GM12875 (cell line): ENCODE measurements at regions not wholly inside any gene's neighbourhood (a gene's known extent, or its start where the extent isn't known, plus 50 kb on each side); places are given as distances from the start of the nearest gene placed in this dataset.

Experiments used
- H3K4me3 ChIP-seq: one replicate; pipeline ENCODE4 v1.5.1; 2011; ENCODE audit warnings: low read depth, low read length, control low read depth
- TF ChIP-seq, protein P1 (sequence below): IDR thresholded peaks from 2 replicates; pipeline ENCODE4 v1.5.1; 2011; ENCODE audit warnings: low read depth, mild to moderate bottlenecking, control low read depth, inconsistent platforms, low read length, moderate library complexity, borderline replicate concordance; ENCODE audit not compliant: insufficient read depth

DNA sequence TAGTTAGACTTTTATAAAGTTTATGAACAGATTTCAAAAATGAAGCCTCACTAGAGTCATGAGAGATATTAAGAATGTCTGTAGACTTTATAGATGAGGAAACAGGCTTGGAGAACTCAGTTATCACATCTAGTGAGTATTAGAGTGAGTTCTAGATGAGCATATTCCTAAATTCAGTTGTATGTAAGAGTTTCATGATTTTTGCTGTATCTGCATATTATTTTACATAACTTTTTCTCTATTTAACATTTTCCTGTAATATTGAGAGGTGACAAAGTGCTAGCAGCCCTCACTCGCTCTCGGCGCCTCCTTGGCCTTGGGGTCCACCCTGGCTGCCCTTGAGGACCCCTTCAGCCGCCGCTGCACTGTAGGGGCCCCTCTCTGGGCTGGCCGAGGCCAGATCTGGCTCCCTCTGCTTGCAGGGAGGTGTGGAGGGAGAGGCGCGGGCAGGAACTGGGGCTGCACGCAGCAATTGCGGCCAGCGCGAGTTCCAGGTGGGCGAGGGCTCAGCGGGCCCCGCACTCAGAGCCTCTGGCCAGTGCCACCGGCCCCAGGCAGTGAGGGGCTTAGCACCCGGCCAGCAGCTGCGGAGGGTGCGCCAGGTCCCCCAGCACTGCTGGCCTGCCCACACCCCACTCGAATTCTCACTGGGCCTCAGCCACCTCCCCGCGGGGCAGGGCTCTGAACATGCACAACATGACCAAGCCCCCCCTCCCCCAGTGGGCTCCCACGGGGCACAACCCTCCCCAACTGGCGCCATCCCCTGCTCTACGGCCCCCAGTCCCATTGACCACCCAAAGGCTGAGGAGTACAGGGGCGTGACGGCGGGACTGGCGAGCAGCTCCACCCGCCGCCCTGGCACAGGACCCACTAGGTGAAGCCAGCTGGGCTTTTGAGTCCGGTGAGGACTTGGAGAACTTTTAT lies 182.1 kb downstream of the TLE1 start:
- TF ChIP-seq, protein P1, sequence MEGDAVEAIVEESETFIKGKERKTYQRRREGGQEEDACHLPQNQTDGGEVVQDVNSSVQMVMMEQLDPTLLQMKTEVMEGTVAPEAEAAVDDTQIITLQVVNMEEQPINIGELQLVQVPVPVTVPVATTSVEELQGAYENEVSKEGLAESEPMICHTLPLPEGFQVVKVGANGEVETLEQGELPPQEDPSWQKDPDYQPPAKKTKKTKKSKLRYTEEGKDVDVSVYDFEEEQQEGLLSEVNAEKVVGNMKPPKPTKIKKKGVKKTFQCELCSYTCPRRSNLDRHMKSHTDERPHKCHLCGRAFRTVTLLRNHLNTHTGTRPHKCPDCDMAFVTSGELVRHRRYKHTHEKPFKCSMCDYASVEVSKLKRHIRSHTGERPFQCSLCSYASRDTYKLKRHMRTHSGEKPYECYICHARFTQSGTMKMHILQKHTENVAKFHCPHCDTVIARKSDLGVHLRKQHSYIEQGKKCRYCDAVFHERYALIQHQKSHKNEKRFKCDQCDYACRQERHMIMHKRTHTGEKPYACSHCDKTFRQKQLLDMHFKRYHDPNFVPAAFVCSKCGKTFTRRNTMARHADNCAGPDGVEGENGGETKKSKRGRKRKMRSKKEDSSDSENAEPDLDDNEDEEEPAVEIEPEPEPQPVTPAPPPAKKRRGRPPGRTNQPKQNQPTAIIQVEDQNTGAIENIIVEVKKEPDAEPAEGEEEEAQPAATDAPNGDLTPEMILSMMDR = no peak

DNA sequence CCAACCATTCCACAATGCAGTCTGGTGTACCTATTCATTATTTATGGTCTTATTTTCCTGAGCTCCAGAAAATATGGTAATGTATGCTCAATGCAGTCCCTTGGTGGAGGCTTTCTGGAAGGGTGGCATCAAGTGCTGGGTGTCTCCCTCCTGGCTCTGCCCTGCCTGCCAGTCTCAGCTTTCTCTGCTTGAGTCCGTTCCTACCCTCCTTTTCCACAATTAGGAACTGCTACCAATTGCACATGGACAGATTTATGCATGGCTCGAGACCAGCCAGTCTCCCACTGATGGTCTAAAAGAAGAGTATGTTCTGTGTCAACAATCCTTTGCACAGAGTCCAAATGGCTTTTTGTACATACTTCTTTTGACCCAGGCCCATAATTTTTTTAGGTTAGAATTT lies 189.8 kb downstream of the TLE1 start:
- TF ChIP-seq, protein P1 = no peak
- no peak overlapping the region for H3K4me3 ChIP-seq

More for the DNA sequence above, 182.1 kb downstream of the TLE1 start:
- no peak overlapping the region for H3K4me3 ChIP-seq

DNA sequence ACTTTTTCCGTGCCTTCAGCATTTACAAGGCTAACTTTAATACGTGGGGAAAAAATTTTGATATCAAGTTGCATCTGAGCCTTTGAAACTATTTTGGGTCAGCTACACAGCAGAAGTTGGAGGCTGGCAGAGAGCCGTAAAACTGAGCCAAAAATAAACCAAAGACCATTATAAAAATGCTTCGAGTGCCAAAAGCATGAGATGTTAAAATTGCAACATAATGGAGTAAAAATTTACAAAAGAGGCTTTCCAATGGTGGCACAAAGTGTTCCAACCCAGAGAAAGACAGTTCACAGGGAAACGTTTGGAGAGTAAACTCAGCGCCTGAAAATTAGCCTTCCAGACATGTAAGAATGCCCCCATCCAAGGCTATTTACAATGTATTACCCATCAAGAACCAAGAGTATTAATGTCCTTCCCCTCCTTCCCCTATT lies 190.3 kb downstream of the TLE1 start:
- H3K4me3 ChIP-seq = no peak overlapping the region

DNA sequence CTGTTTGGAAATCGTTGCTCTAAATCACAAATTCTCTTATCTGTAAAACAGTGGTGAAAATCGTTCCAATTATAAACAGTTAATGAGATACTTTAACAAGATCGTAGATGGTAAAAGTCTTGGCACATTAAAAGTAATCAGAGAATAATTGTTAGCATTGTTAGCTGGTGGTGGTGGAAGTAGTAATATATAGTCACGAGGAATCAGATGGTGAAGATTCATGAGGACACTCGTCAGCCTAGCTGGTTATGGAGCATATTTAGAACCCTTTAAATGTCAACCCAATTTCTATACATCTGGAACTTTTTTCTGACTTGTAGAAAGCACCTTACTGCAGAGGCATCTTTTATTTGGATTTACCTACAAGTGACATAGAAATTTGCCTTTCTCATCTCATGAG lies 190.8 kb downstream of the TLE1 start:
- TF ChIP-seq, protein P1 = no peak

More for the DNA sequence above, 190.3 kb downstream of the TLE1 start:
- TF ChIP-seq, protein P1 = no peak

DNA sequence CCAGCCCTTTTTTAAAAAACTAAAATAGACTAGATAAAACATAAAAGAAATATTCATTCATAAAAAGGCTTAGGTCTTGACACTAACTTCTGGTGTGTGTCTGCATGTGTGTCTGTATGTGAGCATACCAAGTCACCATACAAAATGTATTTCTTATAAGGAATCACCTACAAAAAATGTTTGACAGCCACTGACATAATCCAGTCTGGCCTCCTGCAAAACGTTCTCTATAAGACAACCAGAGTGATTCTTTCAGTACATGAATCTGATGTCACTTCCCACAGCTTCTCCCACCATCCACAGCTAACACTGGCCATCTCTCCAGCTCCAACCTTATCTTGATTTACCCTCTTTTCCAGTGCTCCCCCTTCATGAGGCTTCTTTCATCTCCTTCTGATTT lies 192.3 kb downstream of the TLE1 start:
- TF ChIP-seq, protein P1 = no peak
- H3K4me3 ChIP-seq = no peak overlapping the region

More for the DNA sequence above, 190.8 kb downstream of the TLE1 start:
- H3K4me3 ChIP-seq = no peak overlapping the region

DNA sequence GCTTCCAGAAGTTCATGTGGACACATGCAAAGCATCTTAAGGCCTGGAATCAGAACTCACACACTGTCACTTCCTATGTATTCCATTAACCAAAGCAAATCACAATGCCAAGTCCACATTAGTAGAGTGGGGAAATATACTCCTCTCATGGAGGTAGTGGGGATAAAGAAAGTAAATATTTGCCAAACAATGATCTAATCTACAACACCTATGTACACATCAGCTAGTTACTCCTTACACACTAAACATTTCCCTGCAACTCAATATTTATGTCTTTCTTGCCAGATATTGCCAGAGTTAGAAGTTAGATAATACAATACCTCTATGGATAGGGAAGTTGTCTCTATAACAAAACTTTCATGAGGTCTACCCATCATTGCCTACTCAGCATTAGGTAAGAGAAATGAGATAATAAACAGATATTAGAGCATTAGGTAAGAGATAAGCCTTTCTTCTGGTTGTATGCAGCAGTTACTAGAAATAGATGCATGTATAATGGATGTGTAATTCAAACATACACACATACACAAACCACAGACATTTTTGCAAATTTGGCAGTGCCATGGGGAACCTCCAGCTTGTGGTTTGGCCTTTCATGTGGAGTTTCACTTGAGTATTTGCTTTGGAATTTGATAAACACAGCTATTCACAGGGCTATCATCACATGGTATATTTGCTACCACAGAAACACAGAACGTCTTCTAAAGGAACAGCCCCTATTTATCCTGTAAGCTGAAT lies 196.5 kb downstream of the TLE1 start:
- no peak overlapping the region for H3K4me3 ChIP-seq
- TF ChIP-seq, protein P1 = no peak
